ENCODE measurements at regions not wholly inside any gene's neighbourhood (a gene's known extent, or its start where the extent isn't known, plus 50 kb on each side); places are given as distances from the start of the nearest gene placed in this dataset.

GRCh38 chr6:23905133-23905815, 220.7 kb upstream of the NRSN1 start:
- ChIA-PET CTCF (no interaction called here), POLR2A (no interaction called here)
- no peaks in the 10 kb centered on the region for H3K4me1 ChIP-seq
- 19% methylated on average over 8 of the region's 8 CpGs for WGBS (ENCODE audit: missing lambda C conversion rate)
- no peak overlapping the region for H3K27ac ChIP-seq
- DNase-seq (ENCODE audit: low read depth in 1 of 2, low spot score in 1 of 2) (no peak), FAIRE-seq (no peak), ATAC-seq (no peak)
- H3K4me2 ChIP-seq = no peak overlapping the region
- TF ChIP-seq HOXB13 (CRISPR knock-in tag; IDR thresholded peaks at IDR 0.05; ENCODE audit: low read depth) (no peak), NFE2L2 (conservative IDR thresholded peaks at IDR 0.05; ENCODE audit: low read length) (no peak), FOXS1 (CRISPR knock-in tag; IDR thresholded peaks at IDR 0.05) (no peak), RNF2 (IDR thresholded peaks at IDR 0.05; ENCODE audit: borderline replicate concordance, low read depth) (no peak), CEBPB (IDR thresholded peaks at IDR 0.05) (no peak), ZFP36 (IDR thresholded peaks at IDR 0.05; ENCODE audit: borderline replicate concordance, partially characterized antibody) (no peak), HEYL (CRISPR knock-in tag; IDR thresholded peaks at IDR 0.05) (no peak), HOXB5 (CRISPR knock-in tag; IDR thresholded peaks at IDR 0.05) (no peak), POLR2A (IDR thresholded peaks at IDR 0.05; ENCODE audit: low read length) (no peak), CHD4 (IDR thresholded peaks at IDR 0.05; ENCODE audit: borderline replicate concordance) (no peak), FOSB (CRISPR knock-in tag; IDR thresholded peaks at IDR 0.05) (no peak), TFCP2L1 (CRISPR knock-in tag; IDR thresholded peaks at IDR 0.05) (no peak), HDAC2 (IDR thresholded peaks at IDR 0.05) (no peak)
- H3K9me3 ChIP-seq = no peaks in the 10 kb centered on the region
- H3K4me3 ChIP-seq = no peak overlapping the region

DNA sequence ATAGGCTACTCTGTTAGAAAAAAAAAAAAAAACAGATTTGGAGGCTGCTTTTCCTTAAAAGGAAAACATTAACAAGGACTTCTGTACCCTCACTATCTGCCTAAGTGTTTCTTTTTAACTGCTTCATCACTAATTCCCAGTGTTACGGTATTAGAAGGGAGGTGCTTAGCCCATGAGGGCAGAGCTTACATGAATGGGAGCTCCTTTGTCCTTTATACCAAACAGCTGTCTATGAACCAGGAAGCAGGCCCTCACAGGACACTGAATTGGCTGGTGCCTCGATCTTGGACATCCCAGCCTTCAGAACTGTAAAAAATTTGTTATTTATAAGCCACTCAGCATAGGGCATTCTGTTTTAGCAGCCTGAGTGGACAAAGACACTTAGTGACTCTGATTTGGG, 215.6 kb upstream of the NRSN1 start:
- POLR2A ChIA-PET = no interaction called here
- no peaks in the 10 kb centered on the region for H3K9me3 ChIP-seq
- no peak for ATAC-seq

More for the DNA sequence above, 215.6 kb upstream of the NRSN1 start:
- no peak overlapping the region for H3K4me2 ChIP-seq
- H3K27ac ChIP-seq = no peak overlapping the region
- FAIRE-seq (no peak), DNase-seq (ENCODE audit: low read depth in 1 of 2, low spot score in 1 of 2) (no peak)
- no peaks in the 10 kb centered on the region for H3K4me1 ChIP-seq
- TF ChIP-seq, protein P1, sequence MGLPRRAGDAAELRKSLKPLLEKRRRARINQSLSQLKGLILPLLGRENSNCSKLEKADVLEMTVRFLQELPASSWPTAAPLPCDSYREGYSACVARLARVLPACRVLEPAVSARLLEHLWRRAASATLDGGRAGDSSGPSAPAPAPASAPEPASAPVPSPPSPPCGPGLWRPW (IDR thresholded peaks at IDR 0.05) = no peak
- TF ChIP-seq MAX (IDR thresholded peaks at IDR 0.05) = no peak
- TF ChIP-seq, protein P2, sequence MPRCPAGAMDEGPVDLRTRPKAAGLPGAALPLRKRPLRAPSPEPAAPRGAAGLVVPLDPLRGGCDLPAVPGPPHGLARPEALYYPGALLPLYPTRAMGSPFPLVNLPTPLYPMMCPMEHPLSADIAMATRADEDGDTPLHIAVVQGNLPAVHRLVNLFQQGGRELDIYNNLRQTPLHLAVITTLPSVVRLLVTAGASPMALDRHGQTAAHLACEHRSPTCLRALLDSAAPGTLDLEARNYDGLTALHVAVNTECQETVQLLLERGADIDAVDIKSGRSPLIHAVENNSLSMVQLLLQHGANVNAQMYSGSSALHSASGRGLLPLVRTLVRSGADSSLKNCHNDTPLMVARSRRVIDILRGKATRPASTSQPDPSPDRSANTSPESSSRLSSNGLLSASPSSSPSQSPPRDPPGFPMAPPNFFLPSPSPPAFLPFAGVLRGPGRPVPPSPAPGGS (IDR thresholded peaks at IDR 0.05) = no peak
- no peak for TF ChIP-seq ZSCAN20 (CRISPR knock-in tag; IDR thresholded peaks at IDR 0.05)
- TF ChIP-seq ELK1 (IDR thresholded peaks at IDR 0.05; ENCODE audit: low read depth, low read length) = no peak
- TF ChIP-seq JUNB (IDR thresholded peaks at IDR 0.05) = no peak
- TF ChIP-seq BHLHE40 (IDR thresholded peaks at IDR 0.05; ENCODE audit: low read depth, low read length) = no peak
- TF ChIP-seq JUN (IDR thresholded peaks at IDR 0.05) = no peak
- no peak for TF ChIP-seq KDM1A (IDR thresholded peaks at IDR 0.05; ENCODE audit: low read depth)
- TF ChIP-seq GATA3 (IDR thresholded peaks at IDR 0.05; ENCODE audit: borderline replicate concordance) = no peak
- TF ChIP-seq HOXB13 (CRISPR knock-in tag; IDR thresholded peaks at IDR 0.05; ENCODE audit: low read depth) = no peak
- TF ChIP-seq, protein P3, sequence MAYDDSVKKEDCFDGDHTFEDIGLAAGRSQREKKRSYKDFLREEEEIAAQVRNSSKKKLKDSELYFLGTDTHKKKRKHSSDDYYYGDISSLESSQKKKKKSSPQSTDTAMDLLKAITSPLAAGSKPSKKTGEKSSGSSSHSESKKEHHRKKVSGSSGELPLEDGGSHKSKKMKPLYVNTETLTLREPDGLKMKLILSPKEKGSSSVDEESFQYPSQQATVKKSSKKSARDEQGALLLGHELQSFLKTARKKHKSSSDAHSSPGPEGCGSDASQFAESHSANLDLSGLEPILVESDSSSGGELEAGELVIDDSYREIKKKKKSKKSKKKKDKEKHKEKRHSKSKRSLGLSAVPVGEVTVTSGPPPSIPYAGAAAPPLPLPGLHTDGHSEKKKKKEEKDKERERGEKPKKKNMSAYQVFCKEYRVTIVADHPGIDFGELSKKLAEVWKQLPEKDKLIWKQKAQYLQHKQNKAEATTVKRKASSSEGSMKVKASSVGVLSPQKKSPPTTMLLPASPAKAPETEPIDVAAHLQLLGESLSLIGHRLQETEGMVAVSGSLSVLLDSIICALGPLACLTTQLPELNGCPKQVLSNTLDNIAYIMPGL (CRISPR knock-in tag; IDR thresholded peaks at IDR 0.05; ENCODE audit: borderline replicate concordance) = no peak
- TF ChIP-seq, protein P4, sequence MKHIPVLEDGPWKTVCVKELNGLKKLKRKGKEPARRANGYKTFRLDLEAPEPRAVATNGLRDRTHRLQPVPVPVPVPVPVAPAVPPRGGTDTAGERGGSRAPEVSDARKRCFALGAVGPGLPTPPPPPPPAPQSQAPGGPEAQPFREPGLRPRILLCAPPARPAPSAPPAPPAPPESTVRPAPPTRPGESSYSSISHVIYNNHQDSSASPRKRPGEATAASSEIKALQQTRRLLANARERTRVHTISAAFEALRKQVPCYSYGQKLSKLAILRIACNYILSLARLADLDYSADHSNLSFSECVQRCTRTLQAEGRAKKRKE (CRISPR knock-in tag; IDR thresholded peaks at IDR 0.05; ENCODE audit: low read depth) = no peak
- no peak for TF ChIP-seq HDAC2 (IDR thresholded peaks at IDR 0.05)
- TF ChIP-seq CHD4 (IDR thresholded peaks at IDR 0.05; ENCODE audit: borderline replicate concordance) = no peak
- TF ChIP-seq EHF (CRISPR knock-in tag; IDR thresholded peaks at IDR 0.05) = no peak
- no peak for TF ChIP-seq KDM5A (IDR thresholded peaks at IDR 0.05)
- 22% methylated on average over 2 of the region's 2 CpGs for WGBS (ENCODE audit: missing lambda C conversion rate)
- no peak overlapping the region for H3K4me3 ChIP-seq
- CTCF ChIA-PET = no interaction called here

Measured in A549 (cell line).